HG03565 (cell line): ENCODE measurements at regions not wholly inside any gene's neighbourhood (a gene's known extent, or its start where the extent isn't known, plus 50 kb on each side); places are given as distances from the start of the nearest gene placed in this dataset.
"Not testable (repeated sequence)": the region's sequence is repeated elsewhere in the genome, so short reads cannot be mapped to it uniquely, and the experiment has no call there.

Experiments
- ATAC-seq: cut with Tn5 transposase; IDR thresholded peaks from one replicate; pipeline ENCODE4 v1.9.1; 2021; ENCODE audit warnings: mild to moderate bottlenecking, moderate library complexity; ENCODE audit not compliant: unreplicated experiment

DNA sequence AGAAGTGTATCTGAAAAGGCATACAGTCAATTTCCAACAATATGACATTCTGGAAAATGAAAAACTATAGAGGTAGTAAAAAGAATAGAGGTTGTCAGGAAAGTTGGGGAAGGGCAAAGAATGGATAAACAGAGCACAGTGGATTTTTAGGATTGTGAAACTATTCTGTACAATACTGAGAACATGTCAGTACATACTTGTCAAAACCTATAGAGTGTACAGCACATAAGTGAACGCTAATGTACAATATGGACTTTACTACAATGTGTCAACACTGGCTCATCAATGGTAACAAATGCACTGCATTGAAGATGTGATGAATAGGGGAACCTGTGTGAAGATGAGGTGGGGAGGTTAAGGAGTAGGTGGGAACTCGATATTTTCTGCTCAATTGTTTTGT is 483.0 kb upstream of the PFKP start:
- ATAC-seq: no peak

GRCh38 chr10:2576892-2577291 is 490.5 kb upstream of the PFKP start:
- ATAC-seq: no peak

GRCh38 chr10:2575460-2575859 is 491.9 kb upstream of the PFKP start:
- ATAC-seq: no peak

DNA sequence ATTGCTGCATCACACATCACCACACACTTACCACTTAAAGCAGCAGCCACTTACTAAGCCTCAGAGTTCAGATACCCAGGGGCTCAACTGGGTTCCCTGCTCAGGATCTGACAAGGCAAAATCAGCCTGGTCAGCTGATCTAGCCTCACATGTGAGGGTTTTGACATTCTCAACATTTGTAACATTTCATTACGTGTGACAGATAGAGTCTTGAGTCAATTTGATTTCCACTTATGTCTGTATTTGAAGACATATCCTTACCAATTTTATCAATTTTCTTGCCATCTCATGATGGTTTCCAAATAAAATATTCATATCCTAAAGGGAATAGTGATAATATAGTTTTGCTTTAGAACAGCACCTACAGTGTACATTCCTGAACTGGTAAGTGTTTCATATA is 494.7 kb upstream of the PFKP start:
- no peak for ATAC-seq

- no peak for ATAC-seq
These were observed 510.5 kb upstream of the PFKP start for GRCh38 chr10:2556883-2557282.

- no peak for ATAC-seq
These were observed 519.3 kb upstream of the PFKP start for GRCh38 chr10:2548071-2548470.

DNA sequence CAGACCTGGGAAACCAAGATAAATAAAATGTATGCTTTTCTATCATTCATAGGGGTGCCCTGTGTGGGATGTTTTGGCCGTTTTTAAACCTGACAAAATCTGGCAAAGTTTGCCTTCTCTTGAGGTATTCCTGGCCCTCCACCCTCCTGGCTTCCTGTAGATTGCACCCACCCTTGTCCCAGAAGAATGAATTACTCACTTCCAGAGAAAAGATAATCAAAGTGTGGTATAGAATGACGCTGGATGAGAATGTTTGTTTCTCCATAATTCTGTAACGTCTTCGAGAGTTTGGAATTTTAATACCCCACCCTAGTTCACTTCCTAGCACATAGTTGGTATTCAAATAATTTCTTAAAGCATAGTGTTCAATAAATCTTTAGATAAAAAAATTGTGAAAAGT is 519.7 kb upstream of the PFKP start:
- ATAC-seq: no peak

GRCh38 chr10:2546894-2547293 is 520.5 kb upstream of the PFKP start:
- not testable (repeated sequence) for ATAC-seq

GRCh38 chr10:2543974-2544373 is 523.4 kb upstream of the PFKP start:
- no peak for ATAC-seq

- no peak for ATAC-seq
These were observed 524.0 kb upstream of the PFKP start for GRCh38 chr10:2543142-2543886.

GRCh38 chr10:2541176-2541575 is 526.2 kb upstream of the PFKP start:
- no peak for ATAC-seq

DNA sequence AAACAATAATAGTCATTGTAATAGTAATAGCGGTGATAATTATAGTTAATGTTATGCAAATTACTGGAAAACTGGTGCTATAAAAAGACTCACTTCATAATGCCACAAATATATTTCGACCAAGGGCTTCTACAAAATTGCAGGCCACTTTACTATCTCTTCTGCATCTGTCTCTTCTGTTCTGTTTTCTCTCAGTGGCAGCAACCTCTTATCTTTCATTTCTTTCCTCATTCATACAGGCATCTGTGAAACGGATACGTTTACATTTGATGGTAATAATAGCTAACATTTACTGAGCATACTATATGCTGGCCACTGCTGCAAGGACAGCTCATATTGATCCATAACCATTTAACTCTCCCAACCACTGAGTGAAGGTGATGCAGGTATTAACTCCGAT is 537.4 kb upstream of the PFKP start:
- no peak for ATAC-seq

DNA sequence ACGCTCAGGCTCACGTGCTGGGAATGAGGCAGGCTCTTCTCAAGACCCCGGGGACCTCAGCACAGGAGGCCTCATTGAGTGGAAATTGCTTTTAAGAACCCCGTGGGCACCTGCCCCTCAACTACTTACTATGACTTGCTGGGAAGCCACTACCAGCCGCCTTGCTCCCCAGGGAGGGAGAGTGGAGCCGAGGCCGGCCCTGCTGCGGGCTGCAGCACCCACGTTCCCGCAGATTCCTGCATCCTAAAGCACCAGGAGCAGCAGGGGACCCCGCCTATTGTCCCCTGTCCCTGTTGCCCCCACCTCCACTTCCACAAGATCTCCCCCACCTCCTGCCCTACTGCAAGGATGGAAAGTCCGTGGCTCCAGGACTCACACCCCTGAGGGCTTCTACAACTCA is 541.6 kb upstream of the PFKP start:
- no peak for ATAC-seq

DNA sequence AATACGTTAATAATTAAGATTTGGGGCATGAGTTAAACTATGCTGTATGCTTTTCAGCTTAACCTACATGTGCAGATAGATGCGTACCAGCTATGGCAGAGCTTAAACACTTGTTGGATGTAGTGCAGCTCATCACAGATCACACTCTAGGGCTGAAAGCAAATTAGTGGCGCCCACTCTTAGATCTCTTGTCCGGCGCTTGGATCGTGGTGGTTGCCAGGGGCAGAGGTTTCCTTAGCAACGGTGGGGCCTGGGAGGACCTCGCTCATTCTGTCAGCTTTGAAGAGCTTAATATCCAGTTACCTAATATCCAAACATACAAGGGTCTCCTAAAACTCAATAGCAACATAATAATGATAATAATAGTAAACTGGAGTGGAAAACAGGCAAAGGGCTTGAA is 548.2 kb upstream of the PFKP start:
- no peak for ATAC-seq

DNA sequence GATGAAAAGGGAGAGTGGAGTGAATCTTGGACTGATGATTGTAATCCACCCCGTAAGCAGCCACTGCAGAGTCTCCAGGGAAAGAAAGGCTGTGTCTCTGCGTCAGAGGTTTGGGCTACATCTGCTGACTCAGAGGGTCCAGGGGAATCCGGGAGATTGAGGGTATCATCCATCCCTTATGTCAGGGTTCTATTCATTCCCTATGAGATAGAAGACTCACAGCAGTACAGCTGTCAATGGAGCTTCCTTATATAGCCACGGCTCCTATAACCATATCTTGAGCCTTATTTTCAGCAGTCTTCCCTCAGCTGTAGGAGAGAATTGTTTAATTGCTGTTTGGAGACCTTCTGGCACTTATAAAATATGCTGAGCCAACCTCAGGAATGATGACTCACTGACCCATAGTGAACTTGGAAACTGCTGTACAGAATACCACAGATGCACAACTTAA is 558.2 kb upstream of the PFKP start:
- no peak for ATAC-seq

DNA sequence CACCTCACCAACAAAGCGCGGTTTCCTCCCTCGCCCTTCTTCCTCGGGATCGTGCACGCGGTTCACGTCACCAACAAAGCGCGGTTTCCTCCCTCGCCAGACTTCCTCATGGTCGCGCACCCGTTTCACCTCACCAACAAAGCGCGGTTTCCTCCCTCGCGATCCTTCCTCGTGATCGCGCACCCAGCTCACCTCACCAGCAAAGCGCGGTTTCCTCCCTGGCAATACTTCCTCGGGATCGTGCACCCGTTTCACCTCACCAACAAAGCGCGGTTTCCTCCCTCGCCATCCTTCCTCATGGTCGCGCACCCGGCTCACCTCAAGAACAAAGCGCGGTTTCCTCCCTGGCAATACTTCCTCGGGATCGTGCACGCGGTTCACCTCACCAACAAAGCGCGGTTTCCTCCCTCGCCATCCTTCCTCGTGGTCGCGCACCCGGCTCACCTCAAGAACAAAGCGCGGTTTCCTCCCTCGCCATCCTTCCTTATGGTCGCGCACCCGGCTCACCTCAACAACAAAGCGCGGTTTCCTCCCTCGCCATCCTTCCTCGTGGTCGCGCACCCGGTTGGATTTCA is 565.9 kb upstream of the PFKP start:
- not testable (repeated sequence) for ATAC-seq

DNA sequence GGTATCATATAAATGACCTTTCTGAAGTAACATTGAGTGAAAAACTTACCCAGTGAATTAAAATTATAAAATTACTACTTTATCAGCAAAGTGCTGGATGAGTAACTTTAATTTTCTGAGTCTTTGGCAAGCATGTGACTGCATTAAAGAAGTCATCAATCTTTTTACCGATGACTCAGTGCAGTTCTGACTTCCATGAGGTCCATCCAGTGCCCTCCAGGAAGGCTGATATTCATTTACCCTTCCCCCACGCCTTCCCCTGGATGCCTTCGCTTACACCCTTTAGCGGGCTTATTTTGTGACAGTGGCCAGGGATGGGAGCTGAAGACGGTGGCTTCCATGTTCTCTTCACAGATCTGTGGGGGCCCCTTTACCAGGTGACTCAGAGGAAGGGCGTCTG is 572.9 kb upstream of the PFKP start:
- no peak for ATAC-seq

DNA sequence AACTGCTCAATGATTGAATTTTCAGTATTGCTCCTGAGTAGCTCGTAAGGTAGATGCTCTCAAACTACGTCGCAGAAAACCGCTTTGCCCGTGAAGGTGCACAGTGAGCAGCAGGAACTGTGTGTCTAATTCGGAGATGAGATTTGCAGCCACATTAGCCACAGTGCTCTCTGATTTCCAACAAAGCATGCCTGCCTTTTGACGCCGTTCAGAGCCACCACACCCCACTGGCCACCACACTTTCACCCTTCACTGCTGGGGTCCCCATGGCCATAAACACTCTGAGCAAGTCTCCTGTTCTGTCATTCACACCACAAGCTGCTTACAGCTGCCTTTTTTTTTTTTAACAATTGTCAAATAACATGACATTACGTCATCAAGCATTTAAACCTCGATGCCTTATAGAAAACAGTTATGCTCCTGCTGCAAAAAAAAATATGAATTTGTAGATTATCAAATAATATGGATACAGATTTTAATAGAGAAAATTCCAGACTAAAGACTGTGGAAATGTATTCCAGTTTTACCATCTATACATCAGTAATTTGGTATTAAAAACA is 578.8 kb upstream of the PFKP start:
- no peak for ATAC-seq

DNA sequence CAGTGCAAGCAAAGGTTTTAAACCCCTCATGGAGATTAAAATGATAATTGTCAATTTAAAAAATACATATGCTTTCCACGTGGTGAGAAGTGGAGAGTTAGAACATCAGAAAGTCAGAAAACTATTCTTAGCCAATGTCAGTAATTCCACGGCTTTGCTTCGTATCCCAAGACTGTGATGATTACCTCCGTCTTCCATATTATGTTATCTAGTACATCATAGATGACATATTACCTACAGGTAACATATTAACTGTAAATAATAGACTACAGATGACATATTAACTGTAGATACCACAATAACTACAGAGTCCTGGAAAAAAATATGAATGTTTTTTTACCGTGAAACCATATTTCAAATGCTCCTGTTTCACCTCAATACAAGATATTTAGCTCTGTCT is 579.4 kb upstream of the PFKP start:
- no peak for ATAC-seq

GRCh38 chr10:2478656-2479055 is 588.7 kb upstream of the PFKP start:
- no peak for ATAC-seq

GRCh38 chr10:2476812-2477553 is 590.4 kb upstream of the PFKP start:
- ATAC-seq: no peak
